ENCODE measurements at regions not wholly inside any gene's neighbourhood (a gene's known extent, or its start where the extent isn't known, plus 50 kb on each side); places are given as distances from the start of the nearest gene placed in this dataset.

DNA sequence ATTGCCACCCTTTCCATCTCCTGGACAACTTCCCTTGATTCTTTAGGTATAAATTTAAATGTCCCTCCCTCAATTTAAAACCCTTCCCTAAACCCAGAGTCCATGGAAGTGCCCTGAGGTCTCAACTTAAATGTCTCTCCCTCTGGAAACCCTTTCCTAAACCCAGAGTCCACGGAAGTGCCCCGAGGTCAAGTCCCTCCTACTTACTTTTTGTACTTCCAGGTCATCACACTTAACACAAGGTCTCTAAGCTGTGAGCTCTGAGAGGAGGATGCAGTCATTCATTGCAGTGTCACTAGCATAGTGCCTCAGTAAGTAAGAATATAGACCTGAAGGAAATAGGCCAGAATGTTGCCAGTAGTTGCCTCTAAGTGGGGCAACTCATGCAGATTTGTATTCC, 78.2 kb upstream of the BNC1 start:
- TF ChIP-seq CTCF (IDR thresholded peaks at IDR 0.05) (no peak), POLR2A (IDR thresholded peaks at IDR 0.05) (no peak), POLR2AphosphoS5 (IDR thresholded peaks at IDR 0.05) (no peak)
